Sciatic nerve (tissue), 2 donors: ENCODE measurements at regions not wholly inside any gene's neighbourhood (a gene's known extent, or its start where the extent isn't known, plus 50 kb on each side); places are given as distances from the start of the nearest gene placed in this dataset.
"Not testable (repeated sequence)": the region's sequence is repeated elsewhere in the genome, so short reads cannot be mapped to it uniquely, and the experiment has no call there.

Source experiments
- ATAC-seq: fragments of 200-7000 bp; cut with Tn5 transposase; one replicate; pipeline ENCODE4 v1.9.1; 2020; ENCODE audit warnings: mild to moderate bottlenecking, moderate library complexity
- DNase-seq: peaks from one replicate; pipeline ENCODE4 v3.0.0-alpha.2; 2020; ENCODE audit warnings: low spot score
- intact Hi-C: fragments of 100-400 bp; cut with DNase I; formaldehyde crosslinking; loops from one replicate; pipeline ENCODE4 v1.14.2; 2022
- donor health status: DM: no; HTN: no; CAD: no.
- donor health status: DM: no; HTN: no; CAD: no.

DNA sequence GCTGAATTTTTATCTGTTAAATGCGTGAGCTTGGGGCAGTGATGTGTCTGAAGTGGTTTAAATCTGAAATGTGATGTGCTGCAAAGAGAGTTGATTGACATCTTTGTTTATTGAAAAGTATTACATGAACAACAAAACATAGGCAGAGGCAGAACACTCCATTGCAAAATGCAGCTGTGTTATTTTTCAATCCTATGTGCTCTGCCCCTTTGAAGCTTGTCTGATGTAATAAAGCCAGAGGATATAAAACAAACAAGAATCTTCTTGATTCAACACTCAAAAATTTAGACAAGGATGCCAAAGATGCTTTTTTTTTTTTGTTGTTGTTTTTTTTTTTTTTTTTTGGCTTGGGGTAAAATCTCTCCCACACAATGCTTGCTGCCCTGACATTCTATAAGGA is 482.4 kb upstream of the MMS22L start:
- intact Hi-C loops = no loop called here
- ATAC-seq (no peak), DNase-seq (no peak)

- no peak for ATAC-seq
- intact Hi-C loops = no loop called here
- no peak for DNase-seq
Measured at GRCh38 chr6:97771372-97771771, 488.4 kb upstream of the MMS22L start.

- intact Hi-C loops = no loop called here
- ATAC-seq (no peak), DNase-seq (no peak)
Measured at GRCh38 chr6:97775012-97775411, 492.0 kb upstream of the MMS22L start.

- DNase-seq = no peak
- intact Hi-C loops = no loop called here
- no peak for ATAC-seq
Measured at GRCh38 chr6:97778290-97779038, 495.4 kb upstream of the MMS22L start.

- intact Hi-C loops, ATAC-seq, DNase-seq: not testable (repeated sequence)
Measured at GRCh38 chr6:97779039-97779766, 496.2 kb upstream of the MMS22L start.

- DNase-seq = no peak
- intact Hi-C loops = no loop called here
- ATAC-seq = no peak
Measured at GRCh38 chr6:97790926-97791590, 508.0 kb upstream of the MMS22L start.

DNA sequence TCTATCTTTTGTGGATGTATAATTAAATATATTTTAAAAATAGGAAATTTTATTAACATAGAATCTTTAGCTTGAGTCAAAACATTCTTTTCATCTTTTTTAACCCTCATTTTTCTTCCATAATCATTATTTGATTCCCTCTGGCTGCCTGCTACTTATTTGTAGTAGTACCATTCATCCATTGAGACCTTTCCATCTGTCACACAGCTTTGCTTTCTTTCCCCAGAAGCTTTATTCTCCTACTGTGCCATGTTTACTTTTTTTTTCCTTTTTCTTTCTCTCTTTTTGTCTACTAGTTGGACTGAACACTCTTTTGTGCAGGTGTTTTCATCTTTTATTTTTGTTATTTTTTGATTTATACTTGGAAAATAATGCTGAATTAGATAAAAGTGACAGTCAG is 522.6 kb upstream of the MMS22L start:
- intact Hi-C loops = no loop called here
- ATAC-seq (no peak), DNase-seq (no peak)

DNA sequence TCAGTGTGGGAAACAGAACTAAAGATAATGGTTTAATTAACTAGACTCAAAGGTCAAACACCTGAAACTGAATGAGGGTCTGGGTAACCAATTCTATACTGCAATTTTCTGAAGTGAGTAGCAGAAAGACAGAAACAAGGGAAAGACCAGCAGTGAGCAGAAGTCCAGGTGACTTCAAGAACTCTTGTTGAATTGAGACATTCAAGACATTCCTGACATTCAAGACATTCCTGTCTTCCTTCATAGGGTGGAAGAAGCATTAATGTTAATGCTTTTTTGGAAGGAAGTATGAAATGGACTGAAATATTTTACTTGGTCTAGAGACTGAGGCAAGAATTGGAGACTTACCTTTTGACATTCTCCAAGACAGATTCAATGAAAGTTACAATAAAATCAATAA is 529.9 kb upstream of the MMS22L start:
- intact Hi-C loops = no loop called here
- DNase-seq (no peak), ATAC-seq (no peak)

DNA sequence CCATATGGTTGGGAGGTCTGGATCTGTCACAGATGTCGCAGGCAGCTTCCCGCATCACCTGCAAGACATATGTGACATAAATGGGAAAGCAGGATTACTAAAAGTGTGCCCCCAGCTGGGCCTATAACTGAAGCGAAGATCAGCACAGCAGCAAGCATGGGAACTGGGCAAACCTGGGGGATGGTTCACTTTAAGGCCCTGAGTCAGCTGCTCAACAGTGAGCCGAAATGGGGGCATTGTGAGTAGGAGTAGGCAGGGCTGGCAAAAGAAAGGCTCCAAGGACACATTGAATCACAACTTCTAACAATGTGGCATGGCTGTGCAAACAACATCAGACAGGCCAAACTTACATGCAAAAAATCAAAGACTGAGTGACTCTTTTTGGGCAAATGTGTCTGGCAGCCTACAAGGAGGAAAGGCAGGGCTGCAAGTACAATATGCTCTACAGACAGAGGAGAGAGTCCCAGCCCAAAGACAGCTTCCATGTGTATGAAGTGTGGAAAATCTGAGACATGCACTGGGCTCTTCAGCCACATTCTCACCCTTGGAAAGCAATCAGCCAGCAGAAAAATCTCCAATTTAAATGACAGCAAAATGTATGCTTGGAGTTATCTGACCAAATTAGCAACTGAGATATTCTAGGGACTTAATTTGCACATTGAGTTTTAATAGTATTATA is 531.0 kb upstream of the MMS22L start:
- ATAC-seq (no peak), DNase-seq (no peak)
- intact Hi-C loops = no loop called here

- intact Hi-C loops = no loop called here
- ATAC-seq = no peak
- DNase-seq = no peak
Measured at GRCh38 chr6:97815301-97815812, 532.3 kb upstream of the MMS22L start.

- no peak for ATAC-seq
- intact Hi-C loops = no loop called here
Measured at GRCh38 chr6:97816526-97816925, 533.5 kb upstream of the MMS22L start.

GRCh38 chr6:97819710-97820109 is 536.7 kb upstream of the MMS22L start:
- intact Hi-C loops = no loop called here
- DNase-seq = no peak
- ATAC-seq = no peak

More at GRCh38 chr6:97816526-97816925, 533.5 kb upstream of the MMS22L start:
- no peak for DNase-seq

GRCh38 chr6:97820400-97820799 is 537.4 kb upstream of the MMS22L start:
- DNase-seq = no peak
- no peak for ATAC-seq
- intact Hi-C loops = no loop called here

GRCh38 chr6:97822632-97823031 is 539.6 kb upstream of the MMS22L start:
- ATAC-seq = no peak
- DNase-seq = no peak
- intact Hi-C loops = no loop called here

- intact Hi-C loops = no loop called here
- DNase-seq (no peak), ATAC-seq (no peak)
Measured at GRCh38 chr6:97841763-97842162, 558.7 kb upstream of the MMS22L start.

DNA sequence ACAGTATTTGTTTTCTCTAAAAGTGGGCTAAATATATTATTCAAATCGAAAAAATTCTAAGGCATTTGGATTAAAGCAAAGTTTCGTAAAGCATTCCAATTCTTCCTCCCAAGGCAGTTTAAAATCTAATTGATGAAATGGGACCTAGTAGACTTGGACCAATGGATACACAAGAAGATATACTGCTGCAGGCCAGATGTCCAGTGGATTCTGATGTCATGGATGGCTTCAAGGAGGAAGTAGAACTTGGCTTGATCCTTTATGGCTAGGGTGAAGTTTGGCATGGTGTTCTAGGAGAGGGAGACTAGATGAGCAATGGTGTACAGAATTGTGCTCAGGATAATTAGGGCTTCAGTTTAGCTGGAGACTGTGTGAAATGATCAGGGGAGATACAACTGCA is 559.5 kb upstream of the MMS22L start:
- DNase-seq (no peak), ATAC-seq (no peak)
- intact Hi-C loops = no loop called here

DNA sequence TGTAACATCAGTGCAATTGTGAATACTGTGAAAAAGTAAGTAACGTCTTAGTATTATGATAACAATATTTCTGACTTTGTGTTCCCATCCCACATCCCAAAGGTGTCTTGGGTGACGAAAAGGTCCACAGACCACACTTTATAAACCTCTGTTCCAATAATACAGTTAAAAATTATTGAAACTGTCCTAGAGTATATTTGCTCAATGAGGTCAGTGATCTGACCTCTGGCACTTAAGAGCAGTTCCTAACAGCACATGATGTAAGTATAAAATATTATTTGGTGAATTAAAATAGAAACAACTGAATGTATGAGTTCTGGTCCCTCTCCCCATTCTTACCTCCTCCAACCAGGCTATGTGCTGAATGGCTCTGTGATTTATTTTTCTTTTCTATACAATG is 566.4 kb upstream of the MMS22L start:
- intact Hi-C loops = no loop called here

DNA sequence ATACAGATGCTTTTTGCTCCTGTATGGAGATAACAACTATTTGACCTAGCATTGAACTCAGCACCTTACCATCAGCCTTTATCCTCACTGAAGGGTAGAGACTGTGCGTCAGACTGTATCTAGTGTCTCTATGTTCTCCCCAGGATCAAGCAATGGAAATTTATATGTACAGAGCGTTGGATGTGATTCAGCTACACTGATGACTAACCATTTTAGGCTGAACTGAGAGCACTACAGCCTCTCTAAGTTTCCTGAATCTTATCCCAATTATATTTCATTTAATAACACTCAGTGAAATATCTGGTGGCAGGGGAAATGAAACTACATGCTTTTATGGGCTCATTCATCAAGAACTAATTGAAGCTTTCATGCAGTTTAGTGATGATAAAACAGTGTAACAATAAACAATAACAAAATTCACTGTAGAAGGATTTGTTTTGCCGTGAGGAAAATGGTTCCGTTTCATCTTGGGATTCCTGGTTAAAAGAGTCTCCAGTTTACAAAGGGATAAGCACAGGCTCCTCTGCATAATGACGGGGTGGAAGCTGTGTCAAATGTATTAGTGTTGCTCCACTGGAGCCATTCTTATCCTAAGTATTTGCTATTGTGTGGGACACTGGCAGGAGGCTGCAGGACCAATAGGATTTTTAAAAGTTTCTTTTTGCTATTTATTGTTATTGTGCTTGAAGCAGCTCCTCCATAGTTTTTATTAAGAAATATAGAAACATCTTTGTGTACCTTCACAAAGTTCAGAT is 567.6 kb upstream of the MMS22L start:
- DNase-seq (no peak), ATAC-seq (no peak)
- intact Hi-C loops = no loop called here

More for the DNA sequence above, 566.4 kb upstream of the MMS22L start:
- DNase-seq (no peak), ATAC-seq (no peak)

DNA sequence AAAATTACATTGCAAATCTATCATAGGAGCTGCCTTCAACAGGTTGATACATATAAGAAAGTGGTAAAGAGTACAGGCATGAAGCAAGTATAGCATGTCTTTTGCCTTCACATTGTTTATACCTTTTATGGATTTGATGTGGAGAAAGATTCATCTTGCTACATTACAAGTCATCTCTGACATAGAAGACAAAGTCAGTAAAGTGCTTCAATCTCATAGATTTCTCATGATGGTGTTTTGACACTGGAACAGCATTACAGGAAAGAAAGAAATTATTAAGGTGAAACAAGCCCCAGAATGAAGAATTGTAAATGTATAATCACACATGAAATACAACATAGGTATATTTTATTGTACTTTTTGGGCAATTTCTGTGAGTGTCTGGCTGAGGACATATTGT is 580.7 kb upstream of the MMS22L start:
- no peak for DNase-seq
- intact Hi-C loops = no loop called here
- no peak for ATAC-seq
